ENCODE measurements at regions not wholly inside any gene's neighbourhood (a gene's known extent, or its start where the extent isn't known, plus 50 kb on each side); places are given as distances from the start of the nearest gene placed in this dataset.

DNA sequence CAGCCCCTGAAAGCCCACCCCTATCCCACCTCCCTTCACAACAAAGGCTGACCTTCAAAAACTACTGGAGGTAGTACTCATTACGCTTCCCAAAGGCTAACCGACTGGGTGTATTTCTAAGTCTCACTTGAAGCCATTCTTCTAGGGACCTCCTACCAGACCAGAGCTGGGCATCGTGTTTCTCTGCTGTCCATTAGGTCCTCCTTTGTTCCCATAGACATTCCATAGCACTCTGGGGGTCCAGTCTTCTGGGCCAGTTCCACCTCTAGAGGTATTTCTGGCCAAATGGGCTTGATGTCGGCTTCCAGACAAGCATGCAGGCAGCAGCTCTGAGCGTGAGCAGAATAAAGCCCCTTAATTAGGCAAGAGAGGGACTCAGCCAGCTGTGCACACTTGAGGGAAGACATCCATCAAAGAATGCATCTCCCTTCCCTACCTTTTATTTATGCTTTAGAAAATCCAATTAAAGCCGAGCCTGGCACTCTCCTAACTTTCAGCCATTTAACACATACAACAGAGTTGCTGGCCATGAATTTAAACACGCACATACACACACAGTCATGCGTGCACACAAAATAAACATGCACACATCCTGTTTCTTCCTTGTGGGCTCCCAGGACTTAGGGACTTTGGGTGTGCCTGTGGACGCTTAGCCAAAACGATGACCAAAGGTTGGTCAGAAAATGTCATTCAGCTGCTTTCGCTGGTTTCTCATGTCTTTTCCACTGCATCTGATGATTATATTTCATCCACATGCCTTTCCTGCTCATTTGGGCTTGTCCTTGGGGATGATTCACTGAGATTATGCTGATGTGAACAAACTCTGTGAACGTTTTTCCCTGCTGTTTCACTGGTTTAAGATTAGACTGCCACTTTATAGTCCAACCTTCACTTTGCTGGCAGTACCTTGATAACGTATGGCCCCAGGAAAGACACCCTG lies 362.0 kb upstream of the NFE2L3 start:
- no peak for DNase-seq

DNA sequence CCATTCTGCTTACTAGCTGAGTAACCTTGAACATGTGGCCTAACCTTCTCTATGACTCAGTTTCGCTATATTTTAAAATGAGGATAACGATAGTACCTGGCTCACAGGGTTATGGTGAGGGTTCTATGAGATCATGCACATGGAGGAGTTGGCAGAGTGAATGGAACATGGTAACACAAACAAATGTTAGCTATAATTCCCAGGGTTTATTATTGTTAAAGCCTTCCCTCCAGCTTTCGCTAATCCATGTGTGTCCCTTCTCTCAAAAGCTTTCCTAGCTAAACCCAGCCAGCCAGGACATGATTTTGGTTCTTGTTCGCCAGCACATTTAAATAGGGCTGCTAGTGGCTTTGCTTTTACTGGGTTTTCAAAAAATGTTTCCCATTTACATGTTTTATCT lies 361.0 kb upstream of the NFE2L3 start:
- DNase-seq: no peak

DNA sequence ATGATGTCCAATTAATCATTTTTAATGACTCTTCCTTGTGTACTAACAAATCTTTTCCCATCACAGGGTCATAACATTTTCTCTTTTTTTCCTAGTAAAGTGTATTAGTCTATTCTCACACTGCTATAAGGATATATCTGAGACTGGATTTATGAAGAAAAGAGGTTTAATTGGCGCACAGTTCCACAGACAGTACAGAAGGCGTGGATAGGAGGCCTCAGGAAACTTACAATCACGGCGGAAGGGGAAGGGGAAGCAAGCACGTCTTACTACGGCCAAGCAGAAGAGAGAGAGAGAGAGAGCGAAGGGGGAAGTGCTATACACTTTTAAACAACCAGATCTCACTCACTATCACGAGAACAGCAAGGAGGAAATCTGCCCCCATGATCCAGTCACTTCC lies 359.4 kb upstream of the NFE2L3 start:
- DNase-seq: no peak

DNA sequence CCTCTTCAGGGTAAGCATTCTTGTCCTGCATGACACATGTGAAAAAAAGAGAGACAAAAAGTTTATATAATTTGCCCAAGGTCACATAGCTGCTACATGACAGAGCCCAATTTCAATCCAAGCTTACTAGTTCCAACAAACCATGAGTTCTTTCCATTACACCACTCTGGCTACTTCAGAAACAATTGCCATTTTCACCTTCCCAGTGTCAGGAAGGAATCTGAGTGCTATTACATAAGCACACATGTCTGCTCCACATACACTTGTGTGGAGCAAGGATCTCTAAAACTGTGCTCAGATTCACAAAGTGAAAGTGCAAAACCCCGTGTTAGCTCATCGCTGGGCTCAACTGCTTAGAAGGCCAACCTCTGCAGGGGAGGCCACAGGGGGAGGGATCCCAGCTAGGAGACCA lies 356.2 kb upstream of the NFE2L3 start:
- DNase-seq: no peak

DNA sequence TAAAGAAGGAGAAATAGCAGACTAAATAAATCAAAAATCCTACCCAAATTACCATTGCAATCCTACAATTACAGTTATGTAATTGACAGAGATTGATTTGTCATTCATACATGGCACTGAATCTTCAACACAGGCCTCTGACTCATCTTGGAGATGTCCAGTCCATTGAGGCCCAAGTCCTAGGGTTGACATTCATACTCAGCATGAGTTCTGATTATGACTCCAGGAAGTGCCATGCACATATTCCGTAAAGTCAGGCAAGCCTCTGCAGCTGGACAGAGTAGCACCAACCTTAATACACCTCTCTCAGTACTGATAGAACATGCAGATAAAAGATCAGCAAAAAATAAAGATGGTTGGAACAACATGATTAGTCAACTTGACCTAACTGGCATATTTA lies 353.7 kb upstream of the NFE2L3 start:
- DNase-seq: no peak

DNA sequence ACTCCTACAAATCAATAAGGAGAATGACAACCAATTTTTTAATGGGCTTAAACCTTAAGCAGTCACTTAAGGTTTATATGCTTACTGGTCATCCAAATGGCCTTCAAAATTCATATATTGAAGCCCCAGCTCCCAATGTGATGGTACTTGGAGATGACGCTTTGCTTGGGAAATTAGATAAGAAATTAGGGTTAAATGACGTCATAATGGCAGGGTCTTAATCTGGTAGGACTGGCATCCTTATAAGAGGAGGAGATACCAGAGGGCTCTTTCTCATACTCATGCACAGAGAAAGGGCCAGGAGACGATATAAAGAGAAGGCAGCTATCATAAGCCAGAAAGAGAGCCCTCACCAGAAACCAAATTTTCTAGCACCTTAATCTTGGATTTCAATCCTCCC lies 350.8 kb upstream of the NFE2L3 start:
- DNase-seq: no peak

DNA sequence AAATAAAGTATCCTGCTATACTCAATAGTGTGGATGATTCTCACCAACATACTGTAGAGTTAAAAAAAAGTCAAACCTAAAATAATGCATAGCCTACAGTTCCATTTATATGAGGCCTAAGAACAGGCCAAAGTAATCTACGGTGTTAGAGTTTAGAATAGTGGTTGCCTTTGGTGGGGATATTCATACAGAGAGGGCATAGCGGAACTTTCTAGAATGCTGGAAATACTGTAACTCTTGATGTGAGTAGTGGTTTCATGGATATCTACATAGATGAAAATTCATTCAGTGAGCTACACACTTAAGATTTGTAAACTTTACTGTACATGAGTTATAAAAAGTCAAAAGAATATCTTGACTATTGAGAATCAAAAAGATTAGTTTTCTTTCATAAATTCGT lies 349.9 kb upstream of the NFE2L3 start:
- DNase-seq: no peak

DNA sequence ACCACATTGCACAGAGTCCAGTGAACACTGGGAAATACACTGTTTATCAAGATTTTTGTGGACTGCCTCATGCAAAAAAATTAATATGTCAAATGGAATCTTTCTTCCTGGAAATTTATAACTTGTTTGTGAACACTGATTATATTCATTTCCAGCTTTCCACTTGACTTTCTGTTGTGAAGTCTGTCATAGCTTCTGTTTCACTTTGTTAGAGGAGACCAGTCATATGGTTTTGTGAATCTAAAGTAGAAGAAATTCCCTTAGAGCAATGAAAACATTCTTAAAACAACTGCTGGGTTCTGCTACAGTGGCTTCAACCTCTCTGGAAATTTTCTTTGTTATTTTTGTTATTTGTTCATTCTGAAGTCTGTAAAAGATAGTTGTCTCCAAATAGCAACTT lies 349.5 kb upstream of the NFE2L3 start:
- no peak for DNase-seq

DNA sequence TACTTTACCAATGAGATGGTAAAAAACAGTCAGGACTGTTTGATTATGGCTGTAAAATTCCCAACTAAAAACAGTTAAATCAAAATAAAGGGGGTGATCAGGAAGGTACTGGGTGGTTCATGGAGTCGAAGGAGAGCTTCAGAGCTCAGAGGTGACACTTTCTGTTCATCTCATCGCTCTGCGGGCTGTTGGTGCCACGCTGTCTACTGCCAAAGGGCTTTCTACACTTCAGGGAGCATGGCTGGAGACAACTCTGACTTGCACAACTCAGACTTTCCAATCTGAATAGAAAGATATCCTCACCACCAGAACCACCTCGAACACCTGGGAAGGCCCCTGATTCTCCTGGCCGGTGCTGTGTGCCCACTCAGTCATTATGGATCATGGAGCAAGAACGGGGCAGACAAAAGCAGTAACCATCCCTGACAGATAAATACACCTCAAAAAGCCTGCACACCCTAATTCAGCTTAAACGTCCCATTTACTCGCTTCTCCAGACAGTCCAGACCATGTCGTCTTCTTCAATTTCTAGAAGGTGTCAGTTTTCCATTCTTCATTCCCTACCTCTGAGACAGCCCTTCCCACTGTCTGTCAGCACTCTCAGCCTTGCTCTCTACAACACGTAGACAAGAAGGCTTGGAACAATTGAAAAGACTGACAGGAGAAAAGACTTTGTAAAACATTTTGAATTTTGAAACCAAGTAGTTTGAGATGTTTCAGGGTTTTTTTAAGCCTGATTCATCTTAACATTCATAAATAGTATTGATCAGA lies 348.7 kb upstream of the NFE2L3 start:
- DNase-seq: no peak

DNA sequence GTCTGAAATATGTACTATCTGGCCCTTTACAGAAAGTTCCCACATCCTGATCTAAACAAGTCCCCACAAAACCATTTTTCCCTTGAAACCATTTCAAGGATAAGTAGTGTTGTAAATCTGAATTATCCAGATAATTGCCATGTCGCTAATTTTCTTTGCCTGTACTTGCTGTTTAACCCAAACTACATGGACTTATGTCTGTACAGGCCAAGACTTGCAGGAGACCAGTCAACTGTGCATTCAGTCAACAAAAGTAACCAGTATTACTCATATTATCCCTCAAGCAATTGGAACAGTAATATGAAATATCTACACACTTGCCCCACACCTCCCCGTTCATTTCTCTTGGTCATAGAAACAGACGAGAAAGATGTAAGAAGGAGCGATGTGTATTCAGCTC lies 347.8 kb upstream of the NFE2L3 start:
- no peak for DNase-seq

DNA sequence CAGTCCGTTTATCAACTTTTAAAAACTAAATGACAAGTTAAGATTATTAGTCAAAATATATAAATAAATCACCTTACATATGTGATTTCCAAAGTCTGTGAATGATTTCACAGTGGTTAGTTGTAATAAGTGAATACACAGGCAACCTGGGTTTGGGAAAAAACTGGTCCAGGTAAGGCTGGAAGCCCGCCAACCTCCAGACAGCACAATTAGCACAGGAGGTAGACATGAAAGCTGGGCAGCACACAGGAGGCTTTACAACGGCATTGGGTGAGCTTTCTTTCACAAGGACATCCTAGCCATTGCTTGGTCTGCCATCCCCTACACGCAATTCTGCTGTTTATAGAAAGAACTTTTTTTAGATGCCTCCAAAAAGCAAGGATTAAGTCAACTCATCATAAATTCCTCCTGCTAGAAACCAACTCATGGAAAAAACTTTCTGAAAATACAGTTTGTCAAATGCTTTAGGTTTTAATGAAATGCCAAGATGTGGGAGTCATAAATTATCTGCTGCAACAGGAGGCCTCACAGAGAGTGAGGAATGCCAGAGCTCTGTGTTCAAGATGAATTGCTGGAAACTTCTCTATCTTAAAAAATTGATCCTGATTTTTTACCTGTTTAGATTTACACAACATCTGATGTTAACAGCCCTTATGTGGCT lies 346.8 kb upstream of the NFE2L3 start:
- DNase-seq: no peak

DNA sequence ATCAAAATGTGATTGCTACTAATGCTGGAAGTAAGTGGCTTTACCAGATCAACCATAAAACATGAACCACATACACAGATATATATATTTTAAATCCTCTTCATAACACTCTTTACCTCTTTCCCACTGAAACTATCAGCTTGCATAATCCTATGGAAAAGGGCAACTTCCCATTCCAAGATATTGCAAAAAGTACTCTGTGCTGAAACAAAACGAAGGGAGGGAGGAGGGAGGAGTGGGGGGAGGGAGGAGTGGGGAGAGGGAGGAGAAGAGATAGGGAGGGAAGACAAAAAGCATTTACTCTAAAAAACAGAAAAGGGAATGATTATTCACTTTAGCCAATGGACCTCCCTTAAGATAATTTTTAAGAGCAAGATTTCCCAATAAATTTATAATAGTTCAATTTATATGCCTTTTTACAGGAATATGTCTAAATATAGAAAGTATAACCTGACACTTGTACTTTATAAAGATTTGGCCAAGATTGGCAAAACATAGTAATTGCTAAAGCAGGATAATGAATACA lies 344.8 kb upstream of the NFE2L3 start:
- no peak for DNase-seq

DNA sequence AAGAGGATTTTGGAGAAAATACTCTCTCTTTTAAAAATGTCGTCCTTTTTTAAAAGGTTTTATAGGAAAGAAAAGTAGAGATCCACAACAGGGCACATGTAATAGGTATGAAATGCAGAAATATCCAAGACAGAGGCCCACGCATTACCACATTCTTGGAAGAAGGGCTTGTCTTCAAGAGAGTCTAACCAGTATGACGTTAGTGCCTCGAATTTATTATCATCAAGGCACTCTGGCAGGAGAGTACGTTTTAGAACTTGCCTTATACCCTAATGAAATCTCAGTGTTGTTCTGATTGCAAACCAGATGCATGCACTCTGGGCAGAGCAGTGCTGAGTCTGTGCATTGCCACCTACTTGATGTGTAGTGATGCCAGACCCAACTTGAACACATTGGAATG lies 342.6 kb upstream of the NFE2L3 start:
- DNase-seq: no peak

DNA sequence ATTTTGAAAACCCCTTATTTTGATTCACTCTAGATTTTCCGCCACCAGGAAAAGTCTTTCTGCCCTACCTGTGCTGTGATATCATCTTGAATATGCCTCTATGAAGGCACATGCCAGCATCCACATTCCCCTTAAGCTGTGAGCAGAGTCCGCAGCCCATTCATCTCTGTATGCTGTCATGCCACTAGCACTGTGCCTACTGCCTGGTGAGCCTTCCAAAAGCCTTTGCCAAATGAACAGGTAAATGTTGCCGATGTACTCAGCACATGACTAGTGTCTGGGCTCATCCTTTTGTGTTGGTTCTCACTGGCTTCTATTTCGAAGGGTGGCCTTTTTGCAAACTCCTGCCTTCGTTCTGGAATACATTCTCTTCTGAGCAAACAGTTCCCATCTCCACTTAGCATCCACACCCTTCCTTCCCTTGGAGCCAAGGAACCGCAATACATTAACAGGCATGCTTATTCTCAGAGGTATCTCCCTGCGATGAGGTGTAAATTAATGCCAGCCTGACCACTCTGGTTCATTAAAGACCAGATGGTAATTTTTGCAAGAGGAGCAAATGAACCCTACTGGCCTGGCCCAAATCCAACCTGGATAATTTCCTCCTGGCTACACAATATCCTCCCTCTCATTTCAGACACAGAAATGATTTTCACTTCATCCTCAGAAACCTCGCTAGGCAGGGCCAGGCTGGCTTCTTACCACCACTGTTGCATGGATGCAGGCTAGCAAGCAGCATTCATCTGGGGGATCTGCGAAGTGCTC lies 339.7 kb upstream of the NFE2L3 start:
- no peak for DNase-seq

DNA sequence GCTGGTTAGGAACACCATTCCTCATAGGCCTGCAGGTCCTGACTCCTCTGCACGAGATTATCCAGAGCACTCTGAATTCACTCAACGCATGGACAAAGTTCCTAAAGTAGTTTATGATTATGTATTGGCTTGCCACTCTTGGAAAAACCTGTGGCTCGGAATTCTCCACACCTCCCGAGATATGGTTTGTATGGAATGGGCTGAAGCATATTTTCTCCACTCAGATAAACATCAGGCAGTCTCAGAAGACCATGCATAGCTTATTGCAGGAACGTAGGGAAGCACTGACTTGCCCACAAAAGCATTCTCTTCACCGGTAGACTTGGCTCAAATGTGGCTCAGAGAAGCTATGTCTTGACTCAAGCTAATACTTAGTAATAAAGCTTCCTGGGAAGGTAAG lies 338.6 kb upstream of the NFE2L3 start:
- no peak for DNase-seq

DNA sequence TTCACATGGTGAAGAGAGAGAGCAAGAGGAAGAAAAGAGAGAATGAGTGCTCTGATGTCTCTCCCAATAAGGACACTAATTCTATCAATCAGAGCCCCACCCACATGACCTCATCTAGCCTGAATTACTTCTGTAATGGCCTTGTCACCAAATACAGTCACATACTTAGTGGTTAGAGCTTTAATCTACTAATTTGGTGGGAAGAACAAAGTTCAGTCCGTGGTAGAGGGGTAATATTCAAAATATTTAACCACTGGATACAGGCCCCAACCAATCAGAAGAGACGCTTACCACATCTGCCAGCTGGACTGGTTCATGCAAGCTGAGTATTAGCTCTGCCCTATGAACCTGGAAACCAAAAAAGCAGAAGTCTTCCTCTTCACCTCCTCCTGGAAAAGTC lies 336.3 kb upstream of the NFE2L3 start:
- no peak for DNase-seq

DNA sequence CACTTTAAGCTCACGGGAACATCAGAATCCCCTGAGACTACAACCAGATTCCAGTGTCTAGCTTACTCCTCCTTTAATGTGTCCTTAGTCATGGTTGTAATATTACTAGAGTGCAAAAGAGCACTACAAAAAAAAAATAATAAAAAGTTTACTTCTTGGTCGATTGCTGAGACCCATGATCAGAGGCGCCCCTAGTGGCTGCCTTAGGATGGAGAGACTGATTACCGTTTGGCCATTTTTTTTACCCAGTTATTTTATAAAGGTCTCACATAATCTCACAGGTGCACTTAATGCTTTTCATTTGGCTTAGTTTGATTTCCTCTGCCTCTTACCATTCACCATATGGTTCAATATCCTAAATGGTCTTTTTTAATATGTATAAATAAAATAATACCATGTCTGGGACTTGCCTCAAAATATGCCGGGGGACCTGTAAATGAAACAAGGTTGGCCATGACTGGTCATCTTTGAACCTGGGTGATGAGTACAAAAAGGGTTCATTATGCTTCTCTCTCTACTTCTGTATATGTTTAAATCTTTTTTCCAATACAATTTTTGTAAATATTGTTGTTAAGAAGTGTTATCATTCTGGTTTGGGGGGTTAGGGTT lies 331.5 kb upstream of the NFE2L3 start:
- DNase-seq: no peak

DNA sequence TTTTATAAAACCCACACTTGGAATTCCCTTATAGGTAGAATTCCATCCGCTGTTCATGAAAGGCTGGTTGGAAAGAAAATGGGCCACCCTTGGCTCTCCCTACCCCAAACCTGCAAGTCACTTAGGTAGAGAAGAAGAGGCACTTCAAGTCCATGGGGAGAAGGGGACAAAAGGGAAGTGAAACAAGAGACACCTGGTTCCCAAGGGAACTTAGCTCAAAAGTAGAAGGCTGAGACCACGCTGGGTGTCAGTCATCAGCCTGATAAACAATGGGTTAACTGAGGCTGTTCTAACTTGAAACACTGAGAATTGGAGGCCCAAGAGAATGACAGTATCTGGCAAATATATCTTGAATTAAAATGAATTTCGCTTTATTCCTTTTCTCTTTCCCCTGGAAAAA lies 330.8 kb upstream of the NFE2L3 start:
- DNase-seq: no peak

DNA sequence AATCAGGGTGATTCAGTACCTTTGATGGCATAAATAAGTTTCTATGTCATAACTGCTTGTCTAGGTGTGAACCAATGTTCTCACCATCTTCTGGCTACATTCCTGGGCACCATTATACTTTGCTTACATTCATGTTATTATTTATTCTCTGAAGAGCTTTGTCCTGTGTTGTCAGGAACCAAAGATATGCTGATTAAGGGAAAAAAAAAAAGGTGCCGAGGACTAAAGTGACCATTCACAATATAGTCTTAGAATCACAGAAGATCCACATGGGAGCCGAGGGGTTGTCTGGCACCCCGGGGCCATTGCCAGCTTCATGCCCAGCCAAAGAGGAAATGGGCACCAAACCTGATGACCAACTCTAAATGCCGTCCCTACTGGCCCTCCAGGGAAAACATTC lies 329.2 kb upstream of the NFE2L3 start:
- DNase-seq: no peak

DNA sequence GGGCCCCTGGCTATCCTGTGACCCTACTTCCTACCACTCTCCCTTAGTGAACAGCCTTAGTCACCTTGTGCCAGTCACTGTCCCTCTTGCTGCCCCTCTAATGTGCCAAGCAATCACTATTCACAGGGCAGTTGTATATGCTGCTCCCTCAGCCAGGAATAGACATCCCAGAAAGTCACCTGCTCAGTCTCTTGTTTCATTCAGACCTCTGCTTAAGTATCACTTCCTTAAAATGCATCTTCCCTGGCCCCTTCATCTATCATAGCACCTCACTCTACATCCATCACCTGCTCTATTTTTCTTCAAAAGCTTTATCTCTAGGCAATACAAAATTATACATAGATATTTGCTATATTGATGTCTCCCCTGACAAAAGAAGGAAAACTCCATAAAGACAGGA lies 328.4 kb upstream of the NFE2L3 start:
- DNase-seq: no peak

DNA sequence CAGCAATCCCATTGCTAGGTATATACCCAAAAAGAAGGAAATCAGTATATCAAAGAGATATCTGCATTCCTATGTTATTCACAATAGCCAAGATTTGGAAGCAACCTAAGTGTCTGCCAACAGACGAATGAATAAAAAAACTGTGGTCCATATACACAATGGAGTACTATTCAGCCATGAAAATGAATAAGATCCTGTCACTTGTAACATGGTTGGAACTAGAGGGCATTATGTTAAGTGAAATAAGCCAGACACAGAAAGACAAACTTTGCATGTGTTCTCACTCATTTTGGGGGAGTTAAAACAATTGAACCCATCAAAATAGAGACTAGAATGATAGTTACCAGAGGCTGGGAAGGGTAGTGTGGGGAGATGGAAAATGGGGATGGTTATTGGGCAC lies 323.5 kb upstream of the NFE2L3 start:
- no peak for DNase-seq

DNA sequence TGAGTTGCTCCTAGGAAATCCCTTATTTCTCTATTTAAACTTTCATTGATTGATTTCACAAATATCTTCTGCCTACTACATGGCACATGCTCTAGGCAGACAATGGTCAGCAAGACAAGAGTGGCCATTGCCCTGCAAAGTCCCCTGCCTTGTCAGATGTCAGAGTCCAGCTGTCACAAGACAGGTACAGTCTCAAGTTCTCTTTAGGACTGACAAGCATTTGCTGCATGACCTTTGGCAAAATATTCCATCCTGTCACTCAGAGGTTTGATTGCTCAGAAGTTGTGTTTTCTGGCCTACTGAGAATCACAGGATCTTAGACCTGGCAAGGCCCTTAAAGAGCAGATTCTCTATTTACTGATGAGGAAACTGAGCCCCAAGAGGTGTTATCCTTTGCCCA lies 322.3 kb upstream of the NFE2L3 start:
- no peak for DNase-seq

Data from NCI-H526 treated with DMSO at 0.1 percent for 48 hours (cell line).